ENCODE measurements at regions not wholly inside any gene's neighbourhood (a gene's known extent, or its start where the extent isn't known, plus 50 kb on each side); places are given as distances from the start of the nearest gene placed in this dataset.

DNA sequence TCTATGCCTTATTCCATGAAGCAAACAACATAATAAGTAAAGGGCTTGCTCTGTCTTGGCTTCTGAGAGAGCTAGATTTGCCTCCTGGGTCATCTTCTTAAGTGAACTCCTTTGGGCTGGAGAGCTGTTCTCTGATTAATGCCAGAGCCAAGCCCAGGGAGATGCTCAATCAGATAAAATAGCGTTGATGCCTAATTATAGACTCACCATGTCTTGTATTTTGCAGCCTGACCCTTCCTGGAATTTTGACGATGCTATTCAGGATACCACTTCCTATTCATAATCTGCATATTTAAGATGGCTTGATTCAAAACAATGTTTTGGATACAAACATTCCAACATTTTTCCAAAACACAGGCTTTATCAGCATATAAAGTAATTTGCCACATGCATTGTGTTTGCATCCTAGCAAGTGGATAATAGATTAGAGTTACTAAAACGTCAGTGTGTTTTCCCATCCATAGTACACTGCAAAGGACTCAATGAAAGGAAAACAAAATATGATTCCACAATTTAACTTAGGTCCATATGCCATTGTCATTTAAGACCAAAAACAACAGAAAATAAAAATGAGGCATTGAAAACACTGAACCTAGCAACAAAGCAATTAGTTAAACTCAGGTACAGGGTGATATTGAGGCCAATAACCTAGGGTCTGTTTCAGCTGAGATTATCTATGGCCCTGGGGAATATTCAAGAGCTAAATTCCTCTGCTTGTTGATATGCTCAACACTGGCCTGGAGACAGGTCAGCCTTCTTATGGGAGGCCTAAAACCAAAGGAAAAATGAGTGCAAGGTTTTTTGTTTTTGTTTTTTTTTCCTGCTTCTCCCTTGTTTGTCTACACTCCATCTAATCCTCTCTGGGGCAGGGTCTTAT, 184.2 kb upstream of the FOXN3 start:
- no peak for DNase-seq

DNA sequence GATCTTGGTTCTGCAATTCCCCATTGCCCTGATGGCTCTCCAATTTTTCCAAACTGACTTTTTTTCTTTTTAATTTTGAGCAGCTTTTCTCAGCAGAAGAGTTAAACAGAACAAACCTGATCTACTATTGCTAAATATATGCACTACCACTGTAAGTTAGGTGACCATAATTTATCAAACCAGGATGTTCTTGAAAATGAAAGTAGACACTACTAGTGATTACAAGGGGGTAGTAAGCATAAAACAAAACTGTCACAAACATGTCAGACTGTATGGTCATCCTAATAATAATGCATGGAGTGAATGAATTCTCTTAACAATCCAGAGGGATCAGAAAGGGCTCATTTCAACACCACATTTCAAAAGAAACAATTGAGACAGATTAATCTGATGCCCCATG, 183.0 kb upstream of the FOXN3 start:
- DNase-seq = no peak

- DNase-seq = no peak
Observed at GRCh38 chr14:89598548-89599186, 181.6 kb upstream of the FOXN3 start.

DNA sequence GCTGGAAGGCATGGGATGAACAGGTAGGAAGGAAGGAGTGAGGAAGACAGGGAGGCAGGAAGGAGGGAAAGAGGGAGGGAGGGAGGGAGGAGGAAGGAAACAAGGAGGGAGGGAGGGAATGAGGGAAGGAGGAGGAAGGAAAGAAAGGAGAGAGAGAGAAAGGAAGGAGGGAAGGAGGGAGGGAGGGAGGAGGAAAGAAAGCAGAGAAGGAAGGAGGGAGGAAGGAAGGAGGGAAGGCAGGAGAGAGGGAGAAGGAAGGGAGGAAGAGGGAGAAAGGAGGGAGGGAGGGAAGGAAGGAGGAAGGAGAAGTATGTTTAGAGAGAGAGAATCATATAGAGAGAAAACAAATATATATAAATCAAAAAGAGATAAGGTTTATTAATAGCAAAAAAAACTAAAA, 175.9 kb upstream of the FOXN3 start:
- DNase-seq = no peak

GRCh38 chr14:89589400-89590118, 172.5 kb upstream of the FOXN3 start:
- DNase-seq = no peak

DNA sequence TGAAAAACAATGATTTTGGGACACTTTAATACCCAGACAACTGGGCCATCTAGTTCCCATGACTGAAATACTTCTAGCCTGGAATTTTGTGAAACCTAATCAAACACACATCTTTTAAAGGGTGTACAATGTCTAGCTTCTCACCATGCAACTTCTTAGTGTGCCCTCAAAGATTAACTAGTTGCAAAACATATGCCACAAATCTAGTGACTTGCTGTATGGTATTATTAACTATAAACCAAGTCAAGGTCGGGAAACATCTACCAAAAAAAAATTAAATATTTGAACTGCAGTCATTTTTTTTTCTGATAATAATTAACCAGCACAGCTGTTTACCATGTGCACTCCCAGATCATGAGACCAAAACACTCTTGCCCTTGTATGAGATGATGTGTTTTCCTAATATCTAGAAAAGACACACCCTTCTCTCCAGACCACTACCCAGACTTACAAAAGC, 171.8 kb upstream of the FOXN3 start:
- no peak for DNase-seq

- DNase-seq = no peak
Observed at GRCh38 chr14:89588016-89588415, 171.0 kb upstream of the FOXN3 start.

DNA sequence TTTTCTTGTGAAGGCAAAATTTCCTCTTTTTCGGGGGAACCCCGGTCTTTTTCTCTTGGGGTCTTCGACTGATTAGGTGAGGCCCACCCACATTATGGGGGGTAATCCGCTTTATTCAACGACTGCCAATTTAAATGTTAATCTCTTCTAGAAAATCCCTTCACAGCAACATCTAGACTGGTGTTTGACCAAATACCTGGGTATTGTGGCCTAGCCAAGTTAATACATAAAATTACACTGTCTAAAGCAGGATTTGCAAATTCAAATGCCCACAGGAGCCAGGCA, 170.0 kb upstream of the FOXN3 start:
- DNase-seq = no peak

GRCh38 chr14:89586258-89587135, 169.5 kb upstream of the FOXN3 start:
- DNase-seq = no peak

DNA sequence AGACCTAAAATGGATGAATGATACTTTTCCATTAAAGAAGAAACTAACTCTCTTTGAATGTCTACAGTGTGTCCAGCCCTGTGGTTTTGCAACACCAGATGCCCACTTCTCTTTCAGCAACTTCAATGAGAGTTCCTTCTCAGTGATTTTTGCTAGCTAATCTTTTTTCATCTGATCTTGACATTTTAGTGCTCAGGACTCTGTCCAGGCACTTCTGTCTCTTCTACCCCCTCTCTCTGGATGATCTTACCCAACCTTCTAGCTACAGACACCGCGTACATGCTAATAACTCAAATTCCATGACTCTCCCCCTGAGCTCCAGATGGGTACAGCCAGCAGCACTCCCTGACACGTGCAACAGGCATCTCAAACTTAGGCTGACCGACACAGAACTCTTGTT, 161.1 kb upstream of the FOXN3 start:
- no peak for DNase-seq

GRCh38 chr14:89576960-89577359, 159.9 kb upstream of the FOXN3 start:
- DNase-seq = no peak

GRCh38 chr14:89576145-89576927, 159.3 kb upstream of the FOXN3 start:
- no peak for DNase-seq

- DNase-seq = no peak
Observed at GRCh38 chr14:89575386-89576061, 158.5 kb upstream of the FOXN3 start.

GRCh38 chr14:89574420-89574819, 157.4 kb upstream of the FOXN3 start:
- DNase-seq = no peak

DNA sequence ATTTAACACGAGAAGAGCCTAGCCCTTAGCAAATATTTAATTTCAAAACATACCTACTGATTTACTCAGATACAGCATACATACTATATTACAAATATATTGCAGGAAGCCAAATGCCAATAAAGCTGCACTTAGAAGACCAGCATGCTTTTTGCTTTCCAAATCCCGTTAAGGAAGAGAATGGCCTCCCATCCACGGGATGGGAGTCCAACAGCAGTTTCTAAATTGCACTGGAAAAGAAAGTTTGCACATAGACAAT, 156.3 kb upstream of the FOXN3 start:
- DNase-seq = no peak

- DNase-seq = no peak
Observed at GRCh38 chr14:89572596-89573398, 155.8 kb upstream of the FOXN3 start.

GRCh38 chr14:89571491-89571890, 154.5 kb upstream of the FOXN3 start:
- no peak for DNase-seq

DNA sequence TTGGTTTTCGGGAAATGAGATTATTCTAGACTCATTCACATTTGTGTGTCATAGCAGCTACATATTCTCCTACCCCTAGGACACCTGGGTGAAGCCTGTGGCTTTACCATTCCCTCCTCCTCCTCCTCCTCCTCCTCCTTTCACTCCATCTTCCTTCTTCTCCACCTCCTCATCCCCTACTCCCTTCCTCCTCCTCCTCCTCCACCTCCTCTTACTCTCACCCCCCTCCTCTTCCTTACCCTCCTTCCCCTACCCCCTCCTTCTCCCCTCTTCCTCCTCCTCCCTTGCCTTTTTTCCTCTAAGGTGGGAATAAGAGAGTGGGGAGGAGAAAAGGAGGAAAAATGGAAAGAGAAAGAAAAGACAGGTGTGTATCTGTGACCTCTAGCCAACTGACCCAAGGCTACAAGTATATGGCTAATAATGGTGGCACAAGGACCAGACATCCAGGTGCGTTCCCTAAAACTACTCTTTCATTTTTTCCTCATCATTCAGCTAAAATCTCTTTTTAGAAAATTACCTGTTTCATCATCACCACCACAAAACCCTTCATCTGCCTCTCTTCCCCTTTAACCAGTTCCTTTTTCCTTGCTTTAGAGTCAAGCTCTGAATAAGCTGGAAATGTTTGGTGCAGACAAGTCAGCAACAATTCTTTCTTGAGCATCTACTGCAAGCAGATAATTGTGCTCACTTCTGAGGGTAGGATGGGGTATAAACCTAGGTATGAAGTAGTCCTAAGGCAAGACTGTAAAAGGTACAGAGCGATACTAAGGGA, 149.8 kb upstream of the FOXN3 start:
- DNase-seq = no peak

GRCh38 chr14:89566180-89566579, 149.1 kb upstream of the FOXN3 start:
- DNase-seq = no peak

DNA sequence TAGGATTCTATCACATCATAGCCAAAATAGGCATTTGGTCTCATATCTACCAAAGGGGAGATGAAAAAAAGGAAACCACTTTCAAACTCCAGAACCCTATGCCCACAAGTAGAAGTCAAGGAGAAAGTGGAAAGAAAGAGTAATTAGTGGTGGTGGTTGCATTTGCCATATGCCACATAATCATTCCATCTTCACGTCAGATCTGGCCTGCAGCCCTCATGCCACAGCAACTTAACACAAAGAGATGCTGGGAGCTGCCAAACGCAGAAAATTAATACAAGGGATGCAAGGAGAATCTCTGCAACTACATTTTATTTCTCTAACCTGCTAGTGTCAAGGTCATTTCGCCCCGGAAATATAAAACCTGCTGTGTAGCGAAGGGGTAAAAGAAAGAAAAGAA, 148.6 kb upstream of the FOXN3 start:
- no peak for DNase-seq
